H1 (cell line): ENCODE measurements at regions not wholly inside any gene's neighbourhood (a gene's known extent, or its start where the extent isn't known, plus 50 kb on each side); places are given as distances from the start of the nearest gene placed in this dataset.

Source experiments
- CTCF ChIA-PET: fragments of 300-600 bp; sonication (Branson Sonifier 250); formaldehyde crosslinking; loops from one replicate; lab custom pipeline; 2021; ENCODE audit not compliant: partially characterized antibody; lab: Charles Lee
- POLR2A ChIA-PET: fragments of 300-600 bp; sonication (Branson Sonifier 250); formaldehyde crosslinking; loops from one replicate; lab custom pipeline; 2021; ENCODE audit warnings: inconsistent platforms; ENCODE audit not compliant: partially characterized antibody; lab: Charles Lee
- DNase-seq, 2 experiments: peaks; one replicate each; pipeline versions ENCODE4 v3.0.0 to v3.0.0-alpha.2; 2010 to 2022; ENCODE audit warnings: low spot score in 2 of 2, low read depth in 1 of 2, mixed read lengths in 1 of 2
- FAIRE-seq: peaks from 2 replicates; lab custom pipeline; 2011; peaks lifted over from hg19 to GRCh38; lab: Jason Lieb, UNC
- H2AFZ ChIP-seq: 2 replicates; pipeline ENCODE4 v1.8.1; 2012; ENCODE audit warnings: low read length, inconsistent platforms
- H2AK5ac ChIP-seq: 2 replicates; pipeline ENCODE4 v1.6.1; 2013; ENCODE audit warnings: low read depth, low read length
- H2BK120ac ChIP-seq: replicated peaks from 2 replicates; pipeline ENCODE3; 2013; ENCODE audit warnings: low read depth, low read length, inconsistent platforms
- H2BK12ac ChIP-seq: 2 replicates; pipeline ENCODE4 v1.6.1; 2013; ENCODE audit warnings: low read depth, low read length
- H2BK15ac ChIP-seq: 2 replicates; pipeline ENCODE4 v1.6.1; 2013; ENCODE audit warnings: low read length
- H2BK20ac ChIP-seq: 2 replicates; pipeline ENCODE4 v1.6.1; 2013; ENCODE audit warnings: low read length
- H2BK5ac ChIP-seq: 2 replicates; pipeline ENCODE4 v1.6.1; 2013; ENCODE audit warnings: low read depth, low read length
- H3K14ac ChIP-seq: 2 replicates; pipeline ENCODE4 v1.6.1; 2013; ENCODE audit warnings: inconsistent platforms; ENCODE audit not compliant: insufficient read length
- H3K18ac ChIP-seq: 2 replicates; pipeline ENCODE4 v1.6.1; 2013; ENCODE audit warnings: low read length; ENCODE audit errors: extremely low read depth
- H3K23ac ChIP-seq: 2 replicates; pipeline ENCODE4 v1.6.1; 2013; ENCODE audit warnings: inconsistent platforms; ENCODE audit not compliant: insufficient read length
- H3K23me2 ChIP-seq: 2 replicates; pipeline ENCODE4 v1.6.1; 2013; ENCODE audit warnings: low read depth, low read length
- H3K27ac ChIP-seq: 2 replicates; pipeline ENCODE4 v1.6.1; 2011; ENCODE audit warnings: low read depth, low read length, inconsistent platforms
- H3K27me3 ChIP-seq, 4 experiments: replicated peaks in 1 of 4; 1 replicate in 1 of 4; 2 replicates in 3 of 4; pipeline versions ENCODE4 v1.6.1 to v1.8.1; 2011 to 2013; ENCODE audit warnings: low read length in 3 of 4, mild to moderate bottlenecking in 3 of 4, inconsistent platforms in 2 of 4, mixed read lengths in 2 of 4, moderate library complexity in 1 of 4; ENCODE audit not compliant: control insufficient read depth in 3 of 4, insufficient read depth in 3 of 4; ENCODE audit errors: extremely low read depth in 1 of 4
- H3K36me3 ChIP-seq, 4 experiments: 2 replicates each; pipeline versions ENCODE4 v1.6.1 to v1.8.1; 2011 to 2013; ENCODE audit warnings: mild to moderate bottlenecking in 4 of 4, low read length in 3 of 4, moderate library complexity in 2 of 4, control low read depth in 1 of 4, inconsistent platforms in 1 of 4; ENCODE audit not compliant: insufficient read depth in 4 of 4, control insufficient read depth in 2 of 4
- H3K4ac ChIP-seq: replicated peaks from 2 replicates; pipeline ENCODE3; 2013; ENCODE audit warnings: low read length, low read depth, mixed read lengths, inconsistent platforms; ENCODE audit not compliant: insufficient read length
- H3K4me1 ChIP-seq, 4 experiments: replicated peaks in 1 of 4; 1 replicate in 1 of 4; 2 replicates in 3 of 4; pipeline versions ENCODE4 v1.6.1 to v1.8.1; 2011 to 2013; ENCODE audit warnings: low read length in 3 of 4, inconsistent platforms in 2 of 4, mixed read lengths in 1 of 4; ENCODE audit not compliant: insufficient read depth in 4 of 4, control insufficient read depth in 3 of 4
- H3K4me2 ChIP-seq, 2 experiments: 2 replicates each; pipeline versions ENCODE4 v1.6.1 to v1.8.1; 2011 to 2013; ENCODE audit warnings: low read depth in 2 of 2, low read length in 2 of 2, control low read depth in 1 of 2, inconsistent platforms in 1 of 2, mild to moderate bottlenecking in 1 of 2; ENCODE audit not compliant: insufficient read depth in 1 of 2
- H3K4me3 ChIP-seq, 4 experiments: fragments of 200-600, 300-600 bp in 1 of 4; sonication (generic), shearing (Covaris generic), sonication (Bioruptor Twin) in 1 of 4; 2 replicates each; pipeline versions ENCODE4 v1.5.1 to v1.8.1; 2011 to 2016; ENCODE audit warnings: low read length in 4 of 4, low read depth in 3 of 4, control low read depth in 2 of 4, inconsistent platforms in 2 of 4, mild to moderate bottlenecking in 2 of 4, mixed read lengths in 1 of 4, moderate library complexity in 1 of 4; ENCODE audit not compliant: insufficient read depth in 2 of 4; ENCODE audit errors: extremely low read depth in 1 of 4
- H3K56ac ChIP-seq: replicated peaks from 2 replicates; pipeline ENCODE3; 2013; ENCODE audit warnings: low read depth, mild to moderate bottlenecking, mixed read lengths, low read length, inconsistent platforms; ENCODE audit not compliant: insufficient read length
- H3K79me1 ChIP-seq: 2 replicates; pipeline ENCODE4 v1.6.1; 2013; ENCODE audit warnings: low read depth, low read length, control low read depth
- H3K79me2 ChIP-seq, 2 experiments: 2 replicates each; pipeline versions ENCODE4 v1.6.1 to v1.8.1; 2012 to 2013; ENCODE audit warnings: low read length in 2 of 2, mild to moderate bottlenecking in 2 of 2, inconsistent platforms in 1 of 2; ENCODE audit not compliant: insufficient read depth in 2 of 2, control insufficient read depth in 1 of 2
- H3K9ac ChIP-seq, 4 experiments: replicated peaks in 1 of 4; 1 replicate in 1 of 4; 2 replicates in 3 of 4; pipeline versions ENCODE4 v1.6.1 to v1.8.1; 2011 to 2013; ENCODE audit warnings: low read depth in 3 of 4, low read length in 3 of 4, control low read depth in 2 of 4, mild to moderate bottlenecking in 2 of 4, moderate library complexity in 2 of 4, inconsistent platforms in 1 of 4; ENCODE audit errors: extremely low read depth in 1 of 4
- H3K9me3 ChIP-seq, 2 experiments: 2 replicates each; pipeline versions ENCODE4 v1.6.1 to v1.8.1; 2012 to 2013; ENCODE audit warnings: mild to moderate bottlenecking in 2 of 2, moderate library complexity in 2 of 2, control low read depth in 1 of 2, inconsistent platforms in 1 of 2, low read depth in 1 of 2, low read length in 1 of 2, mixed read lengths in 1 of 2; ENCODE audit not compliant: insufficient read depth in 2 of 2
- H4K20me1 ChIP-seq, 2 experiments: replicated peaks in 1 of 2; 2 replicates each; pipeline versions ENCODE3 to v1.8.1; 2011 to 2013; ENCODE audit warnings: inconsistent platforms in 2 of 2, low read length in 2 of 2, mild to moderate bottlenecking in 1 of 2; ENCODE audit not compliant: insufficient read depth in 2 of 2, control insufficient read depth in 1 of 2
- H4K5ac ChIP-seq: 2 replicates; pipeline ENCODE4 v1.6.1; 2013; ENCODE audit warnings: low read length, low read depth, mixed read lengths, inconsistent platforms; ENCODE audit not compliant: insufficient read length
- H4K8ac ChIP-seq: 2 replicates; pipeline ENCODE4 v1.8.0; 2013; ENCODE audit warnings: mild to moderate bottlenecking, moderate library complexity, low read length, inconsistent platforms; ENCODE audit not compliant: insufficient read depth; ENCODE audit errors: extremely low read depth
- H4K91ac ChIP-seq: replicated peaks from 2 replicates; pipeline ENCODE3; 2013; ENCODE audit warnings: low read length, mixed read lengths, inconsistent platforms; ENCODE audit not compliant: insufficient read length
- CHD2 ChIP-seq: IDR thresholded peaks from 2 replicates; pipeline ENCODE4 v1.6.1; 2012; ENCODE audit warnings: low read length, improper control_type of control experiment
- HDAC2 ChIP-seq, 2 experiments: fragments of 300-600 bp in 1 of 2; sonication (generic) in 1 of 2; IDR thresholded peaks; 2 replicates each; pipeline ENCODE4 v1.6.1; 2011 to 2012; ENCODE audit warnings: low read depth in 2 of 2, low read length in 2 of 2, mild to moderate bottlenecking in 2 of 2, moderate library complexity in 2 of 2, borderline replicate concordance in 1 of 2, inconsistent platforms in 1 of 2
- NANOG ChIP-seq: IDR thresholded peaks from 2 replicates; pipeline ENCODE4 v1.6.1; 2011; ENCODE audit warnings: low read length, low read depth, mild to moderate bottlenecking, inconsistent platforms; ENCODE audit not compliant: insufficient read depth, poor library complexity, severe bottlenecking
- RNF2 ChIP-seq: fragments of 200-900, 300-1000 bp; sonication (generic); IDR thresholded peaks from 2 replicates; pipeline ENCODE4 v1.7.1; 2016; ENCODE audit warnings: borderline replicate concordance, low read depth, mild to moderate bottlenecking, antibody characterized with exemption, low read length; ENCODE audit not compliant: poor library complexity, severe bottlenecking; ENCODE audit errors: missing control alignments
- WGBS, 2 experiments: shearing (Covaris generic) in 1 of 2; methylation state at CpG; one replicate each; pipeline versions ENCODE4 v1.1.6 to v1.1.7; 2013 to 2015; ENCODE audit warnings: low lambda C conversion rate in 2 of 2, mixed read lengths in 2 of 2, inconsistent platforms in 1 of 2, low coverage in 1 of 2, missing lambda C conversion rate in 1 of 2; ENCODE audit not compliant: insufficient replicate concordance in 2 of 2, insufficient coverage in 1 of 2, insufficient read length in 1 of 2; ENCODE audit errors: extremely low coverage in 1 of 2, missing lambda C conversion rate in 1 of 2; 5-methylcytosine and 5-hydroxymethylcytosine counted together
- TF ChIP-seq, protein P1 (sequence below), 3 experiments: IDR thresholded peaks; 1 replicate in 2 of 3; 2 replicates in 1 of 3; pipeline versions ENCODE4 v1.5.1 to v1.6.1; 2011; ENCODE audit warnings: low read length in 3 of 3, mild to moderate bottlenecking in 3 of 3, inconsistent platforms in 2 of 3, low read depth in 1 of 3, moderate library complexity in 1 of 3; ENCODE audit not compliant: insufficient read depth in 1 of 3; ENCODE audit errors: control extremely low read depth in 1 of 3

DNA sequence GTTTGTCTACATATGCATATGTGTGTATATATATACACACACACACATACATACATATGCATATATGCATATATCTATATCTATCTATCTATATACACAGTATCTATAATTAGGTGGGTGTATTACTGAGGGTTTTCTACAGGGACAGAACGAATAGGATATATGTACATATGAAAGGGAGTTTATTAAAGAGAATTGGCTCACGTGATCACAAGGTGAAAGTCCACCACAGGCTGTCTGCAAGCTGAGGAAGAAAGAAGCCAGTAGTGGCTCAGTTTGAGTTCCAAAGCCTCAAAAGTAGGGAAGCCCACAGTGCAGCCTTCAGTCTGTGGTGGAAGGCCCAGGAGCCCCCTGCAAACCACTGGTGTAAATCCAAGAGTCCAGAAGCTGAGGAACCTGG is 756.0 kb upstream of the ACVR2A start:
- no peaks in the 10 kb centered on the region for H3K36me3 ChIP-seq
- no peak overlapping the region for H3K4ac ChIP-seq
- H3K4me1 ChIP-seq = no peaks in the 10 kb centered on the region
- no peak overlapping the region for H3K18ac ChIP-seq
- no peak overlapping the region for H3K4me3 ChIP-seq
- H3K79me1 ChIP-seq = no peaks in the 10 kb centered on the region
- H2BK5ac ChIP-seq = no peak overlapping the region
- no peak overlapping the region for H4K5ac ChIP-seq
- no peak overlapping the region for H2BK12ac ChIP-seq
- no peak overlapping the region for H4K91ac ChIP-seq
- no peak overlapping the region for H2AK5ac ChIP-seq
- H3K56ac ChIP-seq = no peak overlapping the region
- 93% methylated on average over 2 of the region's 2 CpGs; no CpG with 5 or more reads in 1 of the 2 experiments for WGBS, 2 experiments
- H4K20me1 ChIP-seq = no peaks in the 10 kb centered on the region
- no peak overlapping the region for H3K23ac ChIP-seq
- ChIA-PET POLR2A (no interaction called here), CTCF (interaction anchor here (0.9 kb wide), 1 partner anchor 43 kb away, joined by 4 read pairs; no protein-coding TSS in a partner anchor)
- TF ChIP-seq, protein P1, sequence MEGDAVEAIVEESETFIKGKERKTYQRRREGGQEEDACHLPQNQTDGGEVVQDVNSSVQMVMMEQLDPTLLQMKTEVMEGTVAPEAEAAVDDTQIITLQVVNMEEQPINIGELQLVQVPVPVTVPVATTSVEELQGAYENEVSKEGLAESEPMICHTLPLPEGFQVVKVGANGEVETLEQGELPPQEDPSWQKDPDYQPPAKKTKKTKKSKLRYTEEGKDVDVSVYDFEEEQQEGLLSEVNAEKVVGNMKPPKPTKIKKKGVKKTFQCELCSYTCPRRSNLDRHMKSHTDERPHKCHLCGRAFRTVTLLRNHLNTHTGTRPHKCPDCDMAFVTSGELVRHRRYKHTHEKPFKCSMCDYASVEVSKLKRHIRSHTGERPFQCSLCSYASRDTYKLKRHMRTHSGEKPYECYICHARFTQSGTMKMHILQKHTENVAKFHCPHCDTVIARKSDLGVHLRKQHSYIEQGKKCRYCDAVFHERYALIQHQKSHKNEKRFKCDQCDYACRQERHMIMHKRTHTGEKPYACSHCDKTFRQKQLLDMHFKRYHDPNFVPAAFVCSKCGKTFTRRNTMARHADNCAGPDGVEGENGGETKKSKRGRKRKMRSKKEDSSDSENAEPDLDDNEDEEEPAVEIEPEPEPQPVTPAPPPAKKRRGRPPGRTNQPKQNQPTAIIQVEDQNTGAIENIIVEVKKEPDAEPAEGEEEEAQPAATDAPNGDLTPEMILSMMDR (IDR thresholded peaks at IDR 0.05; ENCODE audit: control extremely low read depth in 1 of 3, insufficient read depth in 1 of 3, low read depth in 1 of 3, low read length in 3 of 3) = no peak
- TF ChIP-seq CHD2 (no peak), NANOG (no peak), HDAC2 (IDR thresholded peaks at IDR 0.05; ENCODE audit: borderline replicate concordance in 1 of 2, low read depth in 2 of 2, low read length in 2 of 2) (no peak), RNF2 (no peak)
- no peak overlapping the region for H3K4me2 ChIP-seq
- no peak overlapping the region for H2BK20ac ChIP-seq
- no peak overlapping the region for H3K9ac ChIP-seq
- FAIRE-seq (no peak), DNase-seq (no peak)
- H3K79me2 ChIP-seq = no peaks in the 10 kb centered on the region
- no peak overlapping the region for H2BK15ac ChIP-seq
- no peak overlapping the region for H2BK120ac ChIP-seq
- no peak overlapping the region for H3K27ac ChIP-seq
- H3K27me3 ChIP-seq = peaks cover 0 to 2% (median 0%) of the 10 kb centered on the region in 4 experiments; a peak in 2 of 7 replicates
- H2AFZ ChIP-seq = no peak overlapping the region
- H4K8ac ChIP-seq = no peak overlapping the region
- no peaks in the 10 kb centered on the region for H3K23me2 ChIP-seq
- no peak overlapping the region for H3K14ac ChIP-seq
- no peaks in the 10 kb centered on the region for H3K9me3 ChIP-seq
